ENCODE measurements at regions not wholly inside any gene's neighbourhood (a gene's known extent, or its start where the extent isn't known, plus 50 kb on each side); places are given as distances from the start of the nearest gene placed in this dataset.

DNA sequence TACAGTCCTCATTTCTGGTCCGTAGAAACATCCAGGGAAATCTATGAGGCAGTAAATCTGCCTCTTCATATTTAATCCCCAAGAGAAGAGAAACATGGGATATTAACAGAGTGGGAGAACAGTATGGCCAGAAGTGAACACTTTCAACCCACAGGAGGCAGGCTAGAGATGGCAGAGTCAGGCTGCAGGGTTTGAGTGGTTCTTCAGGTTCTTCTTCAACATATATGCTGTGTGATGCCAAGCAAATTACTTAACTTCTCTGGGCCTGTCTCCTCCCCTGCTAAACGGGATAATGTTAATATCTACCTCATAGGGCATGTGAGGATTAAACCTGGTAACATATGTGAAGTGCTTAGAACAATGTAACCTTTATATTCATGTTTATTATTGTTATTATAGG lies 321.8 kb downstream of the PSAT1 start:
- H3K4me3 ChIP-seq = no peak overlapping the region
- H3K9me3 ChIP-seq = no peaks in the 10 kb centered on the region
- WGBS, 5 donors = 43 to 61% (median 53%) methylated on average over 2 of the region's 2 CpGs
- no peaks in the 10 kb centered on the region for H3K36me3 ChIP-seq
- no peak for TF ChIP-seq POLR2A (IDR thresholded peaks at IDR 0.05)
- TF ChIP-seq POLR2AphosphoS5 (IDR thresholded peaks at IDR 0.05) = no peak
- no peak for TF ChIP-seq EP300 (IDR thresholded peaks at IDR 0.05)
- TF ChIP-seq, protein P1, sequence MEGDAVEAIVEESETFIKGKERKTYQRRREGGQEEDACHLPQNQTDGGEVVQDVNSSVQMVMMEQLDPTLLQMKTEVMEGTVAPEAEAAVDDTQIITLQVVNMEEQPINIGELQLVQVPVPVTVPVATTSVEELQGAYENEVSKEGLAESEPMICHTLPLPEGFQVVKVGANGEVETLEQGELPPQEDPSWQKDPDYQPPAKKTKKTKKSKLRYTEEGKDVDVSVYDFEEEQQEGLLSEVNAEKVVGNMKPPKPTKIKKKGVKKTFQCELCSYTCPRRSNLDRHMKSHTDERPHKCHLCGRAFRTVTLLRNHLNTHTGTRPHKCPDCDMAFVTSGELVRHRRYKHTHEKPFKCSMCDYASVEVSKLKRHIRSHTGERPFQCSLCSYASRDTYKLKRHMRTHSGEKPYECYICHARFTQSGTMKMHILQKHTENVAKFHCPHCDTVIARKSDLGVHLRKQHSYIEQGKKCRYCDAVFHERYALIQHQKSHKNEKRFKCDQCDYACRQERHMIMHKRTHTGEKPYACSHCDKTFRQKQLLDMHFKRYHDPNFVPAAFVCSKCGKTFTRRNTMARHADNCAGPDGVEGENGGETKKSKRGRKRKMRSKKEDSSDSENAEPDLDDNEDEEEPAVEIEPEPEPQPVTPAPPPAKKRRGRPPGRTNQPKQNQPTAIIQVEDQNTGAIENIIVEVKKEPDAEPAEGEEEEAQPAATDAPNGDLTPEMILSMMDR (IDR thresholded peaks at IDR 0.05) = no peak
- no peaks in the 10 kb centered on the region for H3K27me3 ChIP-seq
- intact Hi-C loops (cut with DNase I; ENCODE audit: low total_unique reads) = no loop called here
- H3K27ac ChIP-seq = no peak overlapping the region
- H3K4me1 ChIP-seq = no peaks in the 10 kb centered on the region
- DNase-seq = no peak

DNA sequence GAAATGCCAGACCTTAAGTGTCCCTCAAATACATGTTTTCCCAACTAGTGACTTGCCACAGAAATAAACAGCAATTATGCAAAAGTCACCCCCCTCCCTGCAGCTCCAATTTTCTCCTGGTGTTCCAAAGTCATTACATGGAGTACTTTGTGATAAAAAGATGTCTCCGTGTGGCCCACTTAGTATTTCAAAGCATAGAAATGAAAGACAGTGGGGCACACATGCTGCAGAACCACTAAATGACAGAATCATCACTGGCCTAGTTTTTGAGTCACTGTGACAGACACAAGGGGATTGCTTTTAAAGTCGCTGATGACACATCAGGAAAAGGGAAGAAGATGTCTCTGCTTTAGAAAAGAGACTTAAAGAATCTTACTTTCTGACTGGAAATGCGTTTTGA lies 323.4 kb downstream of the PSAT1 start:
- Histone ChIP-seq H3K4me3 (no peak overlapping the region), H3K9me3 (no peaks in the 10 kb centered on the region), H3K36me3 (no peaks in the 10 kb centered on the region), H3K27ac (no peak overlapping the region), H3K4me1 (no peaks in the 10 kb centered on the region), H3K27me3 (no peaks in the 10 kb centered on the region)
- WGBS, 5 donors = 65 to 83% (median 80%) methylated on average over 3 of the region's 3 CpGs
- no peak for TF ChIP-seq EP300 (IDR thresholded peaks at IDR 0.05)
- no peak for TF ChIP-seq POLR2AphosphoS5 (IDR thresholded peaks at IDR 0.05)
- intact Hi-C loops (cut with DNase I; ENCODE audit: low total_unique reads) = no loop called here
- no peak for DNase-seq

DNA sequence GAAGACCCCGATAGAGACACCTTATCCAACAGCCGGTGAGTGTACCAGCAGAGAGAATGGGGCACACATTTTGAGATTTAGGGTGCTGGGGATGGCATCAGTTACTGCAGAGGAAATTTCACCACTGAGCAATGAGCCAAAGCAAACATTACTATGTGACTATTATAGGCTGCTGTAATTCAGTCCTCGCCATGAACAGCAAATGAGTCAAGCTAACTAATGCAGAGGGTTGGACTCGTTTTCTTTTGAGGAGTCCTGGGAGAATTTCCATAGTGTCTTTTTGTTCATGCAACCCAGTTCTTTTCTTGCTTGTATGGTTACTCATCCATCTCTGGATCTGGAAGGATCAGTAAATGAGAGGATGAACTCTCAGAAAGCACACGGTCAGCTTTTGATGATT lies 323.8 kb downstream of the PSAT1 start:
- WGBS, 5 donors = 77 to 88% (median 83%) methylated on average over 5 of the region's 5 CpGs
- H3K4me3 ChIP-seq = no peak overlapping the region
- no peaks in the 10 kb centered on the region for H3K4me1 ChIP-seq
- no peak overlapping the region for H3K27ac ChIP-seq
- no peaks in the 10 kb centered on the region for H3K27me3 ChIP-seq
- TF ChIP-seq POLR2A (IDR thresholded peaks at IDR 0.05) = no peak
- TF ChIP-seq EP300 (IDR thresholded peaks at IDR 0.05) = no peak
- TF ChIP-seq, protein P1 (IDR thresholded peaks at IDR 0.05) = no peak
- TF ChIP-seq POLR2AphosphoS5 (IDR thresholded peaks at IDR 0.05) = no peak
- DNase-seq = no peak
- H3K36me3 ChIP-seq = no peaks in the 10 kb centered on the region
- intact Hi-C loops (cut with DNase I; ENCODE audit: low total_unique reads) = no loop called here
- no peaks in the 10 kb centered on the region for H3K9me3 ChIP-seq

DNA sequence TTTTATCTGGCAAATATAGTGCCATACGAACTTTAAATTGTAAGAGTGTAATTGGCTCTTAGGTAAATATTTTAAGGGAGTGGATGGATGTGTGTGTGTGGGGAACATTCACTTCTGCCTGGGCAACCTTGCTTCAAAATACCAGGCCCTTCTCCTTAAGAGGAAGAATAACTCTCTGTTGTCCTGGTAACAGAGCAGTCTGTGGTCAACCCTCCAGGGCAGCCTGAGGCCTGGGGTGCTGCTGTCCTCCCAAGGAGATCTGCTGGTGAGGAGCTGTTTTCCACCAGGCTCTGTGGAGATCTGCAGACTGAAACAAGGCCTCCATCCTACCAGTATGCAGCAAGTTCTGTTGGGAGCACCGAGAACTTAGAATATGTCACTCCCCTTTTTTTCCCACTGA lies 325.2 kb downstream of the PSAT1 start:
- no peaks in the 10 kb centered on the region for H3K4me1 ChIP-seq
- WGBS, 5 donors = 68 to 77% (median 75%) methylated on average over 2 of the region's 2 CpGs

DNA sequence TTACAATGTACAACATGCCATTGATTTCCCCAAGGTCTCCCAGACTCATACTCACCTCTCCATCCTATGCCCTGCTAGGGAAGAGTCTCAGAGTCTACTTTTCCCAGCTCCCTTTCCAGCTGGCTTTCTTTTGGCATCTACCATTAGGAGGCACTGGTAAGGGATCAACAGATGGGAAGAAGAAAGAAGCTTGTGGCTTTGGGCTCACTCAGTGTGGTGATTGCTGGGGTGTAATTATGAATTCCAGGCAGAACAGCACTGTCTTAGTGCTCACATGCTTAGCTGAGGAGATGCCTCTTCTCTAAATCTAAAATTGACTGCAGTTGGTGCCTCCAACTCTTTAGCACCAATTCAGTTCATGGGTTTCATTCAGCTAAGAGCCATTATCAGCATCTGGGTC lies 330.0 kb downstream of the PSAT1 start:
- H3K9me3 ChIP-seq = no peaks in the 10 kb centered on the region
- peaks cover 0 to 2% (median 0%) of the 10 kb centered on the region in 3 donors for H3K27me3 ChIP-seq
- TF ChIP-seq, protein P1 (IDR thresholded peaks at IDR 0.05) = no peak
- TF ChIP-seq EP300 (IDR thresholded peaks at IDR 0.05) (no peak), POLR2A (IDR thresholded peaks at IDR 0.05) (no peak), POLR2AphosphoS5 (IDR thresholded peaks at IDR 0.05) (no peak)
- no peak for DNase-seq
- H3K4me3 ChIP-seq = no peak overlapping the region
- H3K27ac ChIP-seq = no peak overlapping the region
- intact Hi-C loops (cut with DNase I; ENCODE audit: low total_unique reads) = no loop called here
- H3K36me3 ChIP-seq = no peaks in the 10 kb centered on the region
- H3K4me1 ChIP-seq = no peaks in the 10 kb centered on the region

More for the DNA sequence above, 325.2 kb downstream of the PSAT1 start:
- TF ChIP-seq, protein P1 (IDR thresholded peaks at IDR 0.05) = no peak
- TF ChIP-seq POLR2AphosphoS5 (IDR thresholded peaks at IDR 0.05) (no peak), EP300 (IDR thresholded peaks at IDR 0.05) (no peak), POLR2A (IDR thresholded peaks at IDR 0.05) (no peak)
- DNase-seq = no peak
- Histone ChIP-seq H3K27me3 (no peaks in the 10 kb centered on the region), H3K27ac (no peak overlapping the region), H3K4me3 (no peak overlapping the region), H3K9me3 (no peaks in the 10 kb centered on the region), H3K36me3 (no peaks in the 10 kb centered on the region)
- intact Hi-C loops (cut with DNase I; ENCODE audit: low total_unique reads) = no loop called here

All from stomach (tissue), 8 donors.